ENCODE measurements at regions not wholly inside any gene's neighbourhood (a gene's known extent, or its start where the extent isn't known, plus 50 kb on each side); places are given as distances from the start of the nearest gene placed in this dataset.
A peak's percentile ranks its signal among the peaks of the same experiment; 100 is the strongest.
"Not testable (repeated sequence)": the region's sequence is repeated elsewhere in the genome, so short reads cannot be mapped to it uniquely, and the experiment has no call there.

- no peak for DNase-seq
Observed at GRCh38 chr21:31609081-31609480, 50.4 kb upstream of the SOD1 start.

GRCh38 chr21:31607791-31608190 lies 51.7 kb upstream of the SOD1 start:
- DNase-seq, result no peak

- DNase-seq, result no peak
Observed at GRCh38 chr21:31606081-31606874, 53.2 kb upstream of the SOD1 start.

- peak; percentile 78 for DNase-seq
Observed at GRCh38 chr21:31604591-31605190, 54.8 kb upstream of the SOD1 start.

GRCh38 chr21:31599563-31599962 lies 59.9 kb upstream of the SOD1 start:
- no peak for DNase-seq

- DNase-seq, result no peak
Observed at GRCh38 chr21:31599013-31599412, 60.5 kb upstream of the SOD1 start.

GRCh38 chr21:31597683-31598082 lies 61.8 kb upstream of the SOD1 start:
- no peak for DNase-seq

- no peak for DNase-seq
Observed at GRCh38 chr21:31596055-31596454, 63.4 kb upstream of the SOD1 start.

GRCh38 chr21:31594726-31595125 lies 64.8 kb upstream of the SOD1 start:
- no peak for DNase-seq

- no peak for DNase-seq
Observed at GRCh38 chr21:31594279-31594678, 65.2 kb upstream of the SOD1 start.

- no peak for DNase-seq
Observed at GRCh38 chr21:31592963-31593560, 66.4 kb upstream of the SOD1 start.

- no peak for DNase-seq
Observed at GRCh38 chr21:31592516-31592915, 67.0 kb upstream of the SOD1 start.

GRCh38 chr21:31589820-31590219 lies 69.7 kb upstream of the SOD1 start:
- DNase-seq, result no peak

- no peak for DNase-seq
Observed at GRCh38 chr21:31586118-31586517, 73.4 kb upstream of the SOD1 start.

- DNase-seq, result not testable (repeated sequence)
Observed at GRCh38 chr21:31583937-31584336, 75.6 kb upstream of the SOD1 start.

GRCh38 chr21:31583498-31583897 lies 76.0 kb upstream of the SOD1 start:
- DNase-seq, result no peak

- peak; percentile 78 for DNase-seq
Observed at GRCh38 chr21:31580866-31581276, 78.6 kb upstream of the SOD1 start.

GRCh38 chr21:31577271-31577670 lies 82.2 kb upstream of the SOD1 start:
- DNase-seq, result no peak

GRCh38 chr21:31576428-31576827 lies 83.1 kb upstream of the SOD1 start:
- no peak for DNase-seq

GRCh38 chr21:31573217-31573616 lies 86.3 kb upstream of the SOD1 start:
- DNase-seq, result no peak

GRCh38 chr21:31571879-31572278 lies 87.6 kb upstream of the SOD1 start:
- no peak for DNase-seq

- DNase-seq, result no peak
Observed at GRCh38 chr21:31570824-31571566, 88.5 kb upstream of the SOD1 start.

GRCh38 chr21:31566611-31567010 lies 92.9 kb upstream of the SOD1 start:
- DNase-seq, result no peak

GRCh38 chr21:31566064-31566463 lies 93.4 kb upstream of the SOD1 start:
- DNase-seq, result peak; percentile 7
